ENCODE measurements at regions not wholly inside any gene's neighbourhood (a gene's known extent, or its start where the extent isn't known, plus 50 kb on each side); places are given as distances from the start of the nearest gene placed in this dataset.

DNA sequence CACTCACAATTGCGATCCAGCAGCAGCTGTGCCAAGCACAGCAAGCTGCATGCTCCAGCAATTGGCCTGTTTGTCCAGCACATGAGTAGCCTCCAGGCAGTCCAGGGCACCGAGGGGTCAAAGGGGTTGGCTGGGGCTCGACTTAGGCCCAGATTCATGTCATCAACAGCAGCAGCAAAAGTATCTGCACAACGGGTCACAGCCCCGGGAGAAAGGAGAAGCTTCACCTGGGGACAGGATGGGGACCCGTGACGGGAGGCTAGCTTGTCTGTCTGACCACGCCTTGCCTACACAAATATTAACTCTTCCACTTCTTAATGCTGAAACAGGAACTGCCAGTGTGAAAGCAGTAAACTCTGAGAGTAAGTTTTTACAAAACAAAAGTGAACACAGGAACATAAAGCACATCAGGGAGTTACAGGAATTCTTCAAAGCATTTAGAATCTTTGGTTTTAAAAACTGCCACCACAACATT is 191.2 kb downstream of the PIK3R1 start:
- TF ChIP-seq POLR2A (IDR thresholded peaks at IDR 0.05; ENCODE audit: low read length) (no peak), GATA1 (IDR thresholded peaks at IDR 0.05; ENCODE audit: low read depth, low read length) (no peak)
